Lower leg skin (tissue), 3 donors: ENCODE measurements at regions not wholly inside any gene's neighbourhood (a gene's known extent, or its start where the extent isn't known, plus 50 kb on each side); places are given as distances from the start of the nearest gene placed in this dataset.

ENCODE experiments used
- CTCF ChIP-seq, 3 donors: fragments of 450-650 bp; IDR thresholded peaks; one replicate each; pipeline ENCODE4 v1.5.1; 2016; ENCODE audit warnings: antibody characterized with exemption in 3 of 3, mild to moderate bottlenecking in 3 of 3, moderate library complexity in 2 of 3
- POLR2A ChIP-seq, 2 donors: fragments of 450-650 bp; IDR thresholded peaks; one replicate each; pipeline ENCODE4 v1.6.1; 2016 to 2017; ENCODE audit warnings: antibody characterized with exemption in 2 of 2, mild to moderate bottlenecking in 1 of 2, moderate library complexity in 1 of 2

- TF ChIP-seq CTCF (IDR thresholded peaks at IDR 0.05) (no peak), POLR2A (IDR thresholded peaks at IDR 0.05) (no peak)
Observed at GRCh38 chr2:42864641-42865280, 72.4 kb upstream of the HAAO start.
